ENCODE measurements at regions not wholly inside any gene's neighbourhood (a gene's known extent, or its start where the extent isn't known, plus 50 kb on each side); places are given as distances from the start of the nearest gene placed in this dataset.

DNA sequence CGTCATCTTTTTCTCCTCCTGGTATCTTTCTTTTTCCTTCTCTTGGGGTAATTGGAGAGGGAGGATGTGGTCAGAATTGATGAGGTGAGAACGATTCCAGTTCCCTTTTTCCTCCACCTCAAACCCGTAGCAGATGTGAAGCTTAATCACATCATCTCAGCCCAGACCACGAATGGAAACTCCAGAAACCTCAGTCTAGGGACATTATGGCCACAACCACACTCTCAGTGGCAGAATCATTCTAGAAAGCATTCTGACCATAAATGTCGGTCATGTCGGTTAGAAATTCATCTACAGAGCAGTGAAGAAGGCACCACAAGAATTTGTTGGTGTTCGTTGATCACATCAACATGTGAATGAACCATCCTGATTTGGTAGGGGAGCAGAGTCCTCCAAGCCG is 78.7 kb downstream of the GATA3 start:
- Histone ChIP-seq H3K9me3 (ENCODE audit: low read length) (no peaks in the 10 kb centered on the region), H2AFZ (ENCODE audit: low read length) (no peak overlapping the region), H4K20me1 (ENCODE audit: insufficient read depth, low read length) (no peaks in the 10 kb centered on the region), H3K27ac (ENCODE audit: low read depth, low read length, poor library complexity, severe bottlenecking) (no peak overlapping the region), H3K4me2 (ENCODE audit: low read length) (no peak overlapping the region), H3K9ac (ENCODE audit: low read length) (no peak overlapping the region), H3K4me1 (ENCODE audit: insufficient read depth, low read length, severe bottlenecking) (no peaks in the 10 kb centered on the region), H3F3A (ENCODE audit: insufficient read depth, low read length) (no peaks in the 10 kb centered on the region), H3K79me2 (ENCODE audit: insufficient read depth, low read length) (no peaks in the 10 kb centered on the region), H3K36me3 (ENCODE audit: insufficient read depth, low read length) (no peaks in the 10 kb centered on the region), H3K4me3 (ENCODE audit: low read depth, low read length, poor library complexity, severe bottlenecking) (no peak overlapping the region), H3K27me3 (ENCODE audit: insufficient read depth, low read length) (no peaks in the 10 kb centered on the region), H3K9me2 (ENCODE audit: low read depth, low read length) (no peaks in the 10 kb centered on the region)
- TF ChIP-seq CTCF (IDR thresholded peaks at IDR 0.05; ENCODE audit: low read length): no peak
- TF ChIP-seq EZH2 (IDR thresholded peaks at IDR 0.05; ENCODE audit: borderline replicate concordance, low read length): no peak

- Histone ChIP-seq H3K27ac (ENCODE audit: low read depth, low read length, poor library complexity, severe bottlenecking) (no peak overlapping the region), H3K9me2 (ENCODE audit: low read depth, low read length) (no peaks in the 10 kb centered on the region), H3F3A (ENCODE audit: insufficient read depth, low read length) (no peaks in the 10 kb centered on the region), H3K36me3 (ENCODE audit: insufficient read depth, low read length) (no peaks in the 10 kb centered on the region), H3K4me2 (ENCODE audit: low read length) (no peak overlapping the region), H3K4me1 (ENCODE audit: insufficient read depth, low read length, severe bottlenecking) (no peaks in the 10 kb centered on the region), H3K9ac (ENCODE audit: low read length) (no peak overlapping the region), H3K4me3 (ENCODE audit: low read depth, low read length, poor library complexity, severe bottlenecking) (no peak overlapping the region), H2AFZ (ENCODE audit: low read length) (no peak overlapping the region), H4K20me1 (ENCODE audit: insufficient read depth, low read length) (no peaks in the 10 kb centered on the region), H3K27me3 (ENCODE audit: insufficient read depth, low read length) (no peaks in the 10 kb centered on the region), H3K79me2 (ENCODE audit: insufficient read depth, low read length) (no peaks in the 10 kb centered on the region), H3K9me3 (ENCODE audit: low read length) (no peaks in the 10 kb centered on the region)
- no peak for TF ChIP-seq CTCF (IDR thresholded peaks at IDR 0.05; ENCODE audit: low read length)
- TF ChIP-seq EZH2 (IDR thresholded peaks at IDR 0.05; ENCODE audit: borderline replicate concordance, low read length): no peak
These were observed 82.2 kb downstream of the GATA3 start for GRCh38 chr10:8136736-8137135.

GRCh38 chr10:8137272-8137681 is 82.8 kb downstream of the GATA3 start:
- no peaks in the 10 kb centered on the region for H3K4me1 ChIP-seq (ENCODE audit: insufficient read depth, low read length, severe bottlenecking)
- H2AFZ ChIP-seq (ENCODE audit: low read length): no peak overlapping the region
- TF ChIP-seq EZH2 (IDR thresholded peaks at IDR 0.05; ENCODE audit: borderline replicate concordance, low read length) (no peak), CTCF (IDR thresholded peaks at IDR 0.05; ENCODE audit: low read length) (no peak)
- H3K27ac ChIP-seq (ENCODE audit: low read depth, low read length, poor library complexity, severe bottlenecking): no peak overlapping the region
- no peak overlapping the region for H3K4me3 ChIP-seq (ENCODE audit: low read depth, low read length, poor library complexity, severe bottlenecking)
- H3K9me2 ChIP-seq (ENCODE audit: low read depth, low read length): no peaks in the 10 kb centered on the region
- no peaks in the 10 kb centered on the region for H3K36me3 ChIP-seq (ENCODE audit: insufficient read depth, low read length)
- H3K4me2 ChIP-seq (ENCODE audit: low read length): no peak overlapping the region
- no peaks in the 10 kb centered on the region for H3K9me3 ChIP-seq (ENCODE audit: low read length)
- H4K20me1 ChIP-seq (ENCODE audit: insufficient read depth, low read length): no peaks in the 10 kb centered on the region
- no peak overlapping the region for H3K9ac ChIP-seq (ENCODE audit: low read length)
- H3K79me2 ChIP-seq (ENCODE audit: insufficient read depth, low read length): no peaks in the 10 kb centered on the region
- H3F3A ChIP-seq (ENCODE audit: insufficient read depth, low read length): no peaks in the 10 kb centered on the region
- no peaks in the 10 kb centered on the region for H3K27me3 ChIP-seq (ENCODE audit: insufficient read depth, low read length)
